Activated effector memory CD4-positive, alpha-beta T cell treated with anti-CD3 and anti-CD28 coated beads, Interleukin-2, amount 50 U/mL, for 16 hours (primary cell): ENCODE measurements at regions not wholly inside any gene's neighbourhood (a gene's known extent, or its start where the extent isn't known, plus 50 kb on each side); places are given as distances from the start of the nearest gene placed in this dataset.
"Not testable (repeated sequence)": the region's sequence is repeated elsewhere in the genome, so short reads cannot be mapped to it uniquely, and the experiment has no call there.

Experiments
- DNase-seq: peaks from one replicate; pipeline ENCODE4 v3.0.0-alpha.2; 2020

GRCh38 chr13:24618011-24618955 lies 61.9 kb upstream of the ATP12A start:
- DNase-seq: peak; percentile 78

DNA sequence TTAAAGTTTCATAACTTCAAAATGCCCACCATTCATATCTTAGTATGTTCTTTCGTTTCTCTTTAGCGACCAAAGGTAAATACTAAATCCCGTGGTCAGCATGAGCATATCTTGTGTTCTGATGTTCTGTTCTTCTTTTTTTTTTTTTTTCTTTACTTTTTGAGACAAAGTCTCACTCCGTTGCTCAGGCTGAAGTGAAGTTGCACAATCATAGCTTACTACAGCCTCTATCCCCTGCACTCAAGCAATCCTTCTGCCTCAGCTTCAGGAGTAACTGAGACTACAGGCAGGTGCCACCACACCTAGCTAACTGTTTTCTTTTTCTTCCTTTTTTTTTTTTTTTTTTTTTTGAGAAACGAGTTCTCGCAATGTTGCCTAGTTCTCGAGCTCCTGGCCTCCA lies 60.9 kb upstream of the ATP12A start:
- DNase-seq: no peak

GRCh38 chr13:24622481-24623148 lies 57.6 kb upstream of the ATP12A start:
- not testable (repeated sequence) for DNase-seq

GRCh38 chr13:24623149-24623665 lies 57.0 kb upstream of the ATP12A start:
- no peak for DNase-seq

DNA sequence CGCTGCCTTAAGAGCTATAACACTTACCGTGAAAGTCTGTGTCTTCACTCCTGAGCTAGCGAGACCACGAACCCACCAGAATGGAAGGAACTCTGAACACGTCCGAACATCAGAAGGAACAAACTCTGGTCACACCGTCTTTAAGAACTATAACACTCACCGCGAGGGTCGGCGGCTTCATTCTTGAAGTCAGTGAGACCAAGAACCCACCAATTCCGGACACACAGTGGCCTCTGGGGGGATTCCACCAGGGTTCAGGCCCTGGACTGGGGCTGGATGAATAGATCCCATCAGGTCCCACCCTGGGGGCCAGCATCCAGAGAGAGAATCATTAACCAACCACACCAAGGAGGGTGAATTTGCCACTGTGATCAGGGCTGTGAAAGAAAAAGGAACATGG lies 55.8 kb upstream of the ATP12A start:
- no peak for DNase-seq

GRCh38 chr13:24624801-24625231 lies 55.4 kb upstream of the ATP12A start:
- no peak for DNase-seq

DNA sequence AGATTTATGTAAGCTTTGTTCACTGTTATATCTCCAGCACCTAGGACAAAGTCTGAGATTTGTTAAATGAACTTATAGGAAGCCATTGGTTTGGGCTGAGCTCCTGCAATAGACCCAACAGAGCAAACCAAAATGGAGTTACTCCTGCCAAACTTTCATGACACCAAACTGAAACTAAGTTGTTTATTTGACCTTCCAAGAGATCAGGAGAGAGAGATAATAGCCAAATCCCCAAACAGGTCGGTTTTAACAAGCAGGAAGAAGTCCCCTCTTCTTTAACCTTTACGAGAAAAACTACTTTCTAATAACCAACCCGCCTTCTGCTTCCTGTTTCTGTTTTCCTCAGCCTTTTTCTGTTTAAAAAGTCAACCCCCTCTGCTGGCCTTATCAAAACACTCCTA lies 54.9 kb upstream of the ATP12A start:
- no peak for DNase-seq

DNA sequence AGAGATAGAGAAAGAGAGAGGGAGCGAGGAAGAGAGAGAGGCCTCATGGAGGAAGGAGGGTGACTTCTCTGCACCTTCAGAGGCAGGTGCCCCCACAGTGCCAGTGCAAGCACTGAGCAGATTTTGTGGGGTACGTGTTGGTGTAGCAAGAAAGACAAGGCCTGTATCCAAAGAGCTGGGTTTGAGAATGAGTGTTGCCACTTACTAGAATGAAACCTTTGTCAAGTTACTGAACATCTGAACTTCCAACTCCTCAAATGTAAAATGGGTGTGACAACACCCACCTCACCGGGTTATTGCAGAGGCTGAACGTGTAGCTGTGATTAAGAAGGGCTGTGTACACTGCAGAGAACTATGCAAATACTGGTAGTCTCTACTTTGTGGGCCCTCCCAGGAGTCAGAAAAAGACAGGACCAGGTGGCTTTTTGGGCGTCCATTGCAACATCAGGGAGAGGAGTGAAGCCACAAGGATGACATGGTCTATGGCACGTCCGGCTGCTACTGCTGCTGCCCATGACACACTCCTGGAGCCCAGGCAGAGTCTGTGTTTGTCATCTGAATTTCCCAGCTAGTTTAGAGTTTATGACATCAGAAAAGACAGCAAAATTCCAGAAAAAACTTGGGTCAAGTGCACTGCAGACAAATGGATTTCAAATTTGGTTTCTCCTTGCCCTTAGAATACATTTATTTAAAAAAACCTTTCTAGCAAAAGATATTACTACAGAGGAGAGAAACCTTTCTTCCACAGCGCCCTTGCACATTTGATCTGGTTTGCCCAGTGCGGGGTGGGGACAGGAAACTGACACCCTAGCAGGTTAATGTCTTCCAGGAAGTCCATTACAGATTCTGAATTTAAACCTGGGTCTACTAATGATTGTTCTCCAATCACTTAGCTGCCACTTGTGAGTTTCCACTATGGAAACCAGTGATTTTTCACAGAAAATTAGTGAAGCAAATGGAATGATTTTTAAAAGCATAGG lies 54.0 kb upstream of the ATP12A start:
- no peak for DNase-seq

GRCh38 chr13:24627090-24627714 lies 53.0 kb upstream of the ATP12A start:
- DNase-seq: no peak

GRCh38 chr13:24627946-24628345 lies 52.3 kb upstream of the ATP12A start:
- no peak for DNase-seq

GRCh38 chr13:24629320-24629719 lies 50.9 kb upstream of the ATP12A start:
- no peak for DNase-seq

GRCh38 chr13:24630121-24630520 lies 50.1 kb upstream of the ATP12A start:
- DNase-seq: no peak
